Panc1 (cell line): ENCODE measurements at regions not wholly inside any gene's neighbourhood (a gene's known extent, or its start where the extent isn't known, plus 50 kb on each side); places are given as distances from the start of the nearest gene placed in this dataset.

Experiments used
- ATAC-seq: fragments of 200-7000 bp; cut with Tn5 transposase; 2 replicates; pipeline ENCODE4 v1.9.1; 2020; ENCODE audit warnings: mild to moderate bottlenecking, moderate library complexity
- BruUV-seq: library from RNA; stranded (reverse); fragments of 400-500 nt; replicated peaks from 2 replicates; lab custom pipeline; 2021; lab: Mats Ljungman, UMichigan
- CTCF ChIA-PET: fragments of 300-600 bp; sonication (Branson Sonifier 250); formaldehyde crosslinking; loops from one replicate; lab custom pipeline; 2022; ENCODE audit warnings: antibody characterized with exemption; lab: Charles Lee
- POLR2A ChIA-PET: fragments of 300-600 bp; sonication (Branson Sonifier 250); formaldehyde crosslinking; loops from one replicate; lab custom pipeline; 2022; ENCODE audit warnings: antibody characterized with exemption; lab: Charles Lee
- DNase-seq: peaks from one replicate; pipeline ENCODE4 v3.0.0-alpha.2; 2010; ENCODE audit warnings: low read depth, low spot score
- H3K27ac ChIP-seq: 2 replicates; pipeline ENCODE4 v1.5.1; 2011; ENCODE audit warnings: mild to moderate bottlenecking, low read length, inconsistent platforms
- H3K27me3 ChIP-seq: fragments of 200-500 bp; sonication (Bioruptor generic); 2 replicates; pipeline ENCODE4 v1.6.0; 2014; ENCODE audit warnings: low read length, inconsistent platforms; ENCODE audit not compliant: control insufficient read depth, insufficient read depth
- H3K36me3 ChIP-seq: fragments of 200-500 bp; sonication (Bioruptor generic); 2 replicates; pipeline ENCODE4 v1.5.1; 2014; ENCODE audit warnings: inconsistent platforms, mild to moderate bottlenecking, low read length, moderate library complexity; ENCODE audit not compliant: control insufficient read depth, insufficient read depth
- H3K4me1 ChIP-seq: 2 replicates; pipeline ENCODE4 v1.5.1; 2011; ENCODE audit warnings: inconsistent platforms, mild to moderate bottlenecking, low read length, moderate library complexity; ENCODE audit not compliant: control insufficient read depth, insufficient read depth
- H3K4me3 ChIP-seq, 2 experiments: 2 replicates each; pipeline ENCODE4 v1.5.1; 2011 to 2012; ENCODE audit warnings: low read depth in 2 of 2, low read length in 2 of 2, mild to moderate bottlenecking in 2 of 2, inconsistent platforms in 1 of 2, moderate library complexity in 1 of 2
- H3K9me3 ChIP-seq: fragments of 200-500 bp; sonication (Bioruptor generic); 2 replicates; pipeline ENCODE4 v1.5.1; 2014; ENCODE audit warnings: low read depth, mild to moderate bottlenecking, inconsistent platforms, low read length, moderate library complexity; ENCODE audit not compliant: control insufficient read depth, insufficient read depth
- CTCF ChIP-seq: fragments of 450-650 bp; IDR thresholded peaks from 2 replicates; pipeline ENCODE4 v1.5.1; 2017; ENCODE audit warnings: mild to moderate bottlenecking
- POLR2AphosphoS5 ChIP-seq: IDR thresholded peaks from 2 replicates; pipeline ENCODE4 v1.6.1; 2012; ENCODE audit warnings: mild to moderate bottlenecking, low read depth, low read length, moderate library complexity
- REST ChIP-seq, 2 experiments: IDR thresholded peaks; 2 replicates each; pipeline ENCODE4 v1.6.1; 2011 to 2012; ENCODE audit warnings: low read depth in 2 of 2, control low read depth in 1 of 2, low read length in 1 of 2, mild to moderate bottlenecking in 1 of 2, moderate library complexity in 1 of 2; ENCODE audit not compliant: insufficient read depth in 1 of 2
- SIN3A ChIP-seq: IDR thresholded peaks from 2 replicates; pipeline ENCODE4 v1.6.1; 2012; ENCODE audit warnings: low read depth, mild to moderate bottlenecking, low read length, moderate library complexity, borderline replicate concordance; ENCODE audit not compliant: insufficient read depth
- TCF7L2 ChIP-seq: IDR thresholded peaks from 2 replicates; pipeline ENCODE4 v1.6.1; 2011; ENCODE audit warnings: mild to moderate bottlenecking, low read depth, low read length, inconsistent platforms
- in situ Hi-C: cut with HindIII; loops from 2 replicates; pipeline ENCODE4 v1.10.0; 2016; ENCODE audit warnings: low sequenced_read_pairs, low pct_unique_long_range_greater_than_20kb
- intact Hi-C: fragments of 100-400 bp; cut with micrococcal nuclease; formaldehyde crosslinking; loops from one replicate; pipeline ENCODE4 v1.10.0; 2022; ENCODE audit not compliant: unreplicated experiment

DNA sequence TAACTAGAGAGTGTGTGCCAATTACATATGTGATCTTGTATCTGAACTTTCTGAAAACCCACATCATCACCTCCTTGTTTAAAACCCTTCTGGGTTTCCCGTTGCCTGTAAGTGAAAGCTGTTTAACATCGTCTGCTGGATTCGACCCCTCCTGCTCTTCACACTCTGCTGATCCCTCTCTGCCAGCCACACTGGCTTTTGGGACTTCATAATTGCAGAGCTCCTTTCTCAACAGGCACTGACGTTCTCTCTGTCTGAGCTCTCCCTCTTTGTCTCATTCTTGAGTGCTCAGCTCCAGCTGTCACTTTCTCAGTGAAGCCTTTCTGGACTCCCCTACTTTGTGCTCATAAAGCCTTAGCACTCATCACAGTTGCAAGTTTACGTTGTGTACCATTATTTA is 153.9 kb downstream of the CEP135 start:
- no TSS peak for BruUV-seq
- H3K36me3 ChIP-seq = no peaks in the 10 kb centered on the region
- POLR2A ChIA-PET = no interaction called here
- no peaks in the 10 kb centered on the region for H3K4me1 ChIP-seq
- in situ Hi-C loops = no loop called here
- no peaks in the 10 kb centered on the region for H3K27me3 ChIP-seq
- DNase-seq (no peak), ATAC-seq (no peak)
- no peak overlapping the region for H3K27ac ChIP-seq
- no peak for TF ChIP-seq TCF7L2
- no peak for TF ChIP-seq CTCF
- no peak for TF ChIP-seq REST (IDR thresholded peaks at IDR 0.05; ENCODE audit: insufficient read depth in 1 of 2, low read depth in 2 of 2, low read length in 1 of 2)
- no peak for TF ChIP-seq POLR2AphosphoS5
- no peak for TF ChIP-seq SIN3A
- H3K9me3 ChIP-seq = no peaks in the 10 kb centered on the region
- H3K4me3 ChIP-seq = no peak overlapping the region
- intact Hi-C loops = no loop called here
- CTCF ChIA-PET = no interaction called here

- H3K4me3 ChIP-seq = no peak overlapping the region
- H3K36me3 ChIP-seq = no peaks in the 10 kb centered on the region
- ATAC-seq (no peak), DNase-seq (no peak)
- TF ChIP-seq CTCF (no peak), REST (IDR thresholded peaks at IDR 0.05; ENCODE audit: insufficient read depth in 1 of 2, low read depth in 2 of 2, low read length in 1 of 2) (no peak), SIN3A (no peak), TCF7L2 (no peak), POLR2AphosphoS5 (no peak)
- H3K9me3 ChIP-seq = no peaks in the 10 kb centered on the region
- H3K27ac ChIP-seq = no peak overlapping the region
- in situ Hi-C loops (no loop called here), intact Hi-C loops (no loop called here)
- BruUV-seq = no TSS peak
- no peaks in the 10 kb centered on the region for H3K4me1 ChIP-seq
- H3K27me3 ChIP-seq = no peaks in the 10 kb centered on the region
- ChIA-PET CTCF (no interaction called here), POLR2A (no interaction called here)
These were observed 150.6 kb downstream of the CEP135 start for GRCh38 chr4:56099378-56099786.
